HL-60 (cell line): ENCODE measurements at regions not wholly inside any gene's neighbourhood (a gene's known extent, or its start where the extent isn't known, plus 50 kb on each side); places are given as distances from the start of the nearest gene placed in this dataset.

Experiments used
- DNase-seq, 2 experiments: peaks; one replicate each; pipeline ENCODE4 v3.0.0-alpha.2; 2010 to 2020; ENCODE audit warnings: low read depth in 1 of 2, low spot score in 1 of 2
- H3K27ac ChIP-seq: fragments of 250-450 bp; sonication (Bioruptor Pico); replicated peaks from 2 replicates; pipeline ENCODE4 v1.5.1; 2020; ENCODE audit warnings: mild to moderate bottlenecking, moderate library complexity
- H3K27me3 ChIP-seq: fragments of 250-450 bp; sonication (Bioruptor Pico); 2 replicates; pipeline ENCODE4 v1.5.1; 2021; ENCODE audit warnings: mild to moderate bottlenecking, moderate library complexity; ENCODE audit not compliant: insufficient read depth, poor library complexity, severe bottlenecking
- H3K4me3 ChIP-seq: replicated peaks from 2 replicates; pipeline ENCODE4 v1.5.1; 2011; ENCODE audit warnings: mild to moderate bottlenecking, control low read depth, low read length; ENCODE audit not compliant: insufficient read depth
- CTCF ChIP-seq: IDR thresholded peaks from one replicate; pipeline ENCODE4 v1.5.1; 2011; ENCODE audit warnings: low read length, control low read depth, inconsistent platforms; ENCODE audit not compliant: insufficient read depth
- GABPA ChIP-seq: IDR thresholded peaks from 2 replicates; pipeline ENCODE4 v1.6.1; 2012; ENCODE audit warnings: low read depth
- POLR2AphosphoS5 ChIP-seq: IDR thresholded peaks from 2 replicates; pipeline ENCODE4 v1.6.1; 2012; ENCODE audit warnings: low read depth
- REST ChIP-seq: IDR thresholded peaks from 2 replicates; pipeline ENCODE4 v1.6.1; 2012; ENCODE audit warnings: low read depth; ENCODE audit not compliant: insufficient replicate concordance
- SPI1 ChIP-seq: IDR thresholded peaks from 2 replicates; pipeline ENCODE4 v1.6.1; 2012; ENCODE audit warnings: low read depth, mild to moderate bottlenecking, borderline replicate concordance

GRCh38 chr18:61085036-61085435, 248.2 kb upstream of the CDH20 start:
- TF ChIP-seq GABPA (no peak), CTCF (no peak), SPI1 (no peak), POLR2AphosphoS5 (no peak), REST (no peak)
- H3K27ac ChIP-seq = no peak overlapping the region
- no peak overlapping the region for H3K4me3 ChIP-seq
- no peaks in the 10 kb centered on the region for H3K27me3 ChIP-seq
- no peak for DNase-seq

GRCh38 chr18:61085761-61086160, 247.5 kb upstream of the CDH20 start:
- no peak overlapping the region for H3K4me3 ChIP-seq
- DNase-seq = no peak
- H3K27ac ChIP-seq = no peak overlapping the region
- TF ChIP-seq GABPA (no peak), POLR2AphosphoS5 (no peak), SPI1 (no peak), REST (no peak), CTCF (no peak)
- no peaks in the 10 kb centered on the region for H3K27me3 ChIP-seq

- Histone ChIP-seq H3K27me3 (no peaks in the 10 kb centered on the region), H3K4me3 (no peak overlapping the region), H3K27ac (no peak overlapping the region)
- DNase-seq = no peak
- TF ChIP-seq POLR2AphosphoS5 (no peak), REST (no peak), SPI1 (no peak), CTCF (no peak), GABPA (no peak)
Measured at GRCh38 chr18:61086657-61087056, 246.6 kb upstream of the CDH20 start.
